ENCODE measurements at regions not wholly inside any gene's neighbourhood (a gene's known extent, or its start where the extent isn't known, plus 50 kb on each side); places are given as distances from the start of the nearest gene placed in this dataset.

GRCh38 chr1:5430136-5430535, 562.1 kb downstream of the NPHP4 start:
- no peak for TF ChIP-seq POLR2A (IDR thresholded peaks at IDR 0.05)
- TF ChIP-seq, protein P1, sequence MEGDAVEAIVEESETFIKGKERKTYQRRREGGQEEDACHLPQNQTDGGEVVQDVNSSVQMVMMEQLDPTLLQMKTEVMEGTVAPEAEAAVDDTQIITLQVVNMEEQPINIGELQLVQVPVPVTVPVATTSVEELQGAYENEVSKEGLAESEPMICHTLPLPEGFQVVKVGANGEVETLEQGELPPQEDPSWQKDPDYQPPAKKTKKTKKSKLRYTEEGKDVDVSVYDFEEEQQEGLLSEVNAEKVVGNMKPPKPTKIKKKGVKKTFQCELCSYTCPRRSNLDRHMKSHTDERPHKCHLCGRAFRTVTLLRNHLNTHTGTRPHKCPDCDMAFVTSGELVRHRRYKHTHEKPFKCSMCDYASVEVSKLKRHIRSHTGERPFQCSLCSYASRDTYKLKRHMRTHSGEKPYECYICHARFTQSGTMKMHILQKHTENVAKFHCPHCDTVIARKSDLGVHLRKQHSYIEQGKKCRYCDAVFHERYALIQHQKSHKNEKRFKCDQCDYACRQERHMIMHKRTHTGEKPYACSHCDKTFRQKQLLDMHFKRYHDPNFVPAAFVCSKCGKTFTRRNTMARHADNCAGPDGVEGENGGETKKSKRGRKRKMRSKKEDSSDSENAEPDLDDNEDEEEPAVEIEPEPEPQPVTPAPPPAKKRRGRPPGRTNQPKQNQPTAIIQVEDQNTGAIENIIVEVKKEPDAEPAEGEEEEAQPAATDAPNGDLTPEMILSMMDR (IDR thresholded peaks at IDR 0.05) = no peak

All from heart left ventricle (tissue), 13 donors.